ENCODE measurements at regions not wholly inside any gene's neighbourhood (a gene's known extent, or its start where the extent isn't known, plus 50 kb on each side); places are given as distances from the start of the nearest gene placed in this dataset.

- no peaks in the 10 kb centered on the region for H3K36me3 ChIP-seq
- no peaks in the 10 kb centered on the region for H3K27me3 ChIP-seq
- DNase-seq (peak in 1 of 2 donors; percentile 3), ATAC-seq (ENCODE audit: low FRiP score in 2 of 2) (no peak)
- 83 to 93% methylated on average over 3 of the region's 4 CpGs for WGBS, 2 donors
- no peaks in the 10 kb centered on the region for H3K4me1 ChIP-seq
- H3K27ac ChIP-seq, result no peak overlapping the region
- no peaks in the 10 kb centered on the region for H3K9me3 ChIP-seq
- TF ChIP-seq CTCF (IDR thresholded peaks at IDR 0.05) (no peak), EP300 (IDR thresholded peaks at IDR 0.05) (no peak), POLR2AphosphoS5 (IDR thresholded peaks at IDR 0.05) (no peak), POLR2A (IDR thresholded peaks at IDR 0.05) (no peak)
- H3K4me3 ChIP-seq, result no peak overlapping the region
Measured at GRCh38 chr1:218983848-218984247, 189.8 kb upstream of the LYPLAL1 start.

DNA sequence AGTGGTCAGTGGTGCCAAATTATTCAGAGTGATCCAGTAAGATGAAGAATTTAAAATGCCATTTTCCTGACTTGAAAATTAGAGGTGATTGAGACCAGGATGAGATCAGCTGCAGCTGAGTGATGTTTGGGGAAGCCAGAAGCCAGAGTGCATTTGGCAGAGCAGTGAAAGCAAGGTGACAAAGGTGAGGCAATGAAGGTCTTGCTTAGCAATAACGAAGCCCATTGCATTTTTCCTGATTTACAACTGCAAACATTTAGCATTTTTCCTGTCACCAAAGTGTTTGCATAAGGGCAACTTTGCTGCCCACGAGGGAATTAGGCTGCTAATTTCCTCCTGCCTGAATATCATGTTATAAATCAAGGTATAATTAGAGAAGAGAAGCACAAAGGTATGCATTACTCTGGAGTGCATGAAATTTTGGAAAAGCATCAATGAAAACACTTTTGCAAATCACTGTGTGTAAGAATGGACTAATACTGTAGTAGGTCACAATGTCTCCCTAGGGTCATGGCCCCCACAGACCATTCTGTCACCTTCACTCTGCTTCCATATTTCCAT lies 188.2 kb upstream of the LYPLAL1 start:
- ATAC-seq (ENCODE audit: low FRiP score in 2 of 2), result no peak
- H3K36me3 ChIP-seq, result no peaks in the 10 kb centered on the region

DNA sequence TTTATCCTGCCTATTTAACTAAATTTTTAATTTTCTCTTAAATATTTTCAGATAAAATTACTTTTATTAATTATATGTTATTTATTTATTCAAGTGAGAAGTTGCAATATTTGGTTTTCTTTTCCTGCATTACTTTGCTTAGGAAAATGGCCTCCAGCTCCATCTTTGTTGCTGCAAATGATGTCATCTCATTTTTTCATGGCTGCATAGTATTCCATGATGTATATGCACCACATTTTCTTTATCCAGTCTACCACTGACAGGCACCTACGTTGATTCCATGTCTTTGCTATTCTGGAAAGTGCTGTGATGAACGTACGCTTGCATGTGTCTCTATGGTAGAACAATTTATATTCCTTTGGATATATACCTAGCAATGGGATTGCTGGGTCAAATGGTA lies 186.9 kb upstream of the LYPLAL1 start:
- Histone ChIP-seq H3K9me3 (no peaks in the 10 kb centered on the region), H3K27me3 (no peaks in the 10 kb centered on the region), H3K27ac (no peak overlapping the region), H3K4me3 (no peak overlapping the region), H3K4me1 (no peaks in the 10 kb centered on the region), H3K36me3 (no peaks in the 10 kb centered on the region)
- DNase-seq, result no peak
- WGBS, 2 donors, result 93 to 96% methylated on average over 3 of the region's 3 CpGs
- TF ChIP-seq EP300 (IDR thresholded peaks at IDR 0.05), result no peak
- no peak for TF ChIP-seq CTCF (IDR thresholded peaks at IDR 0.05)
- TF ChIP-seq POLR2A (IDR thresholded peaks at IDR 0.05), result no peak
- TF ChIP-seq POLR2AphosphoS5 (IDR thresholded peaks at IDR 0.05), result no peak
- no peak for ATAC-seq (ENCODE audit: low FRiP score in 2 of 2)

More for the DNA sequence above, 188.2 kb upstream of the LYPLAL1 start:
- Histone ChIP-seq H3K27ac (no peak overlapping the region), H3K27me3 (no peaks in the 10 kb centered on the region), H3K9me3 (no peaks in the 10 kb centered on the region), H3K4me3 (no peak overlapping the region), H3K4me1 (no peaks in the 10 kb centered on the region)
- TF ChIP-seq CTCF (IDR thresholded peaks at IDR 0.05), result no peak
- no peak for TF ChIP-seq POLR2AphosphoS5 (IDR thresholded peaks at IDR 0.05)
- TF ChIP-seq POLR2A (IDR thresholded peaks at IDR 0.05), result no peak
- TF ChIP-seq EP300 (IDR thresholded peaks at IDR 0.05), result no peak
- 23 to 47% methylated on average over 2 of the region's 2 CpGs for WGBS, 2 donors
- no peak for DNase-seq

DNA sequence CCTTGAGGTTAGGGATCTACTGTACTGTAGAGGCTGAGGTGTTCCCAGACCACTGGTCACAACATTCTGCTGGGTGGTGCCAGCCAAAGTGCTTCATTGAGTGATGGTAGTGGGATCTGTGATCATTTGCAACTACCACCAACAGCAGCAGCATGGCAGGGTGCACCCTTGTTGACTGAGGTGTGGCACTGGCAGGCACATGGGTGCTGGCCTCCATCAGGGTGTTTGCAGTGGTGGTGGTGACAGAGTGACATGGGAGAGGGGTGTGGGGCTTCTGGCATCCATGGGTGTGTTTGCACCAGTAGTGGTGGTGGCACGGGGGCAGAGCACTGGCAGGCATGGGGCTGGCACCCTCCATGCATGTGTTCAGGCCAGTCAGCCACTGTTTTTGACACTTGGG lies 183.7 kb upstream of the LYPLAL1 start:
- Histone ChIP-seq H3K27ac (no peak overlapping the region), H3K36me3 (no peaks in the 10 kb centered on the region), H3K4me3 (no peak overlapping the region), H3K4me1 (no peaks in the 10 kb centered on the region), H3K27me3 (no peaks in the 10 kb centered on the region), H3K9me3 (no peaks in the 10 kb centered on the region)
- TF ChIP-seq POLR2A (IDR thresholded peaks at IDR 0.05), result no peak
- TF ChIP-seq CTCF (IDR thresholded peaks at IDR 0.05), result no peak
- no peak for TF ChIP-seq POLR2AphosphoS5 (IDR thresholded peaks at IDR 0.05)
- no peak for TF ChIP-seq EP300 (IDR thresholded peaks at IDR 0.05)
- 69 to 88% methylated on average over 1 of the region's 1 CpG for WGBS, 2 donors
- ATAC-seq (ENCODE audit: low FRiP score in 2 of 2) (no peak), DNase-seq (peak in 1 of 2 donors; percentile 22)

DNA sequence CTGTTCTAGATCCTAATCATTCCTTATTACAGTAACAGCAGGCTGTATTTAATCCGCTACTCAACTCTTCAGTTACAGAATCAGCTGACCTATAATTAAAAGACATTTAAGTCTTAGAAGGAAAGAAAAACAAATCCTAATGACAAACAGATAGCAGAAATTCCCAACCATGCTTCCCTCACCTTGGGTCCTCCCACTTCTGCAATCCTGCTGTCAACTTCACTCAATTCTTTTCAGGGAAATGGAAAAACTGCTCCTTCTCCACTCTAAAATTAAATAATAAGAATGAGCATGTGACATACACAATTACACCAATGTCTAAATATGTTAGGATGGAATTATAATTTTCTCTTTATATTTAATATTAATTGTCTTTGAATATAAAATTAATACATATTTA lies 182.6 kb upstream of the LYPLAL1 start:
- no peaks in the 10 kb centered on the region for H3K9me3 ChIP-seq
- H3K4me1 ChIP-seq, result no peaks in the 10 kb centered on the region
- DNase-seq (no peak), ATAC-seq (ENCODE audit: low FRiP score in 2 of 2) (no peak)
- 84 to 87% methylated on average over 1 of the region's 1 CpG for WGBS, 2 donors
- no peak overlapping the region for H3K4me3 ChIP-seq
- no peak overlapping the region for H3K27ac ChIP-seq
- no peak for TF ChIP-seq POLR2AphosphoS5 (IDR thresholded peaks at IDR 0.05)
- no peak for TF ChIP-seq POLR2A (IDR thresholded peaks at IDR 0.05)
- TF ChIP-seq CTCF (IDR thresholded peaks at IDR 0.05), result no peak
- no peak for TF ChIP-seq EP300 (IDR thresholded peaks at IDR 0.05)
- H3K27me3 ChIP-seq, result no peaks in the 10 kb centered on the region
- no peaks in the 10 kb centered on the region for H3K36me3 ChIP-seq

All from upper lobe of left lung (tissue), 6 donors.